ENCODE measurements at regions not wholly inside any gene's neighbourhood (a gene's known extent, or its start where the extent isn't known, plus 50 kb on each side); places are given as distances from the start of the nearest gene placed in this dataset.

DNA sequence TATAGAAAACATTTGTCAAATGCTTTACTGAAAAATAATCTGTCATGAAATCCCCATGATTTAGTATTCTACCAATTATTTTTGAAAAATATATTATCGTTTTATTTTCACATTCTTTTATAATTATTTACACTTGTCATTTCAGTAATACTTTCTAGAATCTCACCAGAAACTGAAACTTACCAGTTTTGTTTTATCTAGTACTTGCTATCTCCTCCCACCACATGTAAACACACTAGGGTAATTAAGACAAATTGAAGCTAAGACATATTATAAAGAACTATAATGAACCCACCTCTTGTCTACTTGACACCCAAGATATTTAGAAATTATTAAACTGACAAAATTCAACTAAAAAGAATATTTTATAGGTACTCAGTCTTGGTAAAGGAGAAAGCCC, 51.5 kb upstream of the GRM3 start:
- no peak for TF ChIP-seq POLR2A (IDR thresholded peaks at IDR 0.05)
- TF ChIP-seq, protein P1, sequence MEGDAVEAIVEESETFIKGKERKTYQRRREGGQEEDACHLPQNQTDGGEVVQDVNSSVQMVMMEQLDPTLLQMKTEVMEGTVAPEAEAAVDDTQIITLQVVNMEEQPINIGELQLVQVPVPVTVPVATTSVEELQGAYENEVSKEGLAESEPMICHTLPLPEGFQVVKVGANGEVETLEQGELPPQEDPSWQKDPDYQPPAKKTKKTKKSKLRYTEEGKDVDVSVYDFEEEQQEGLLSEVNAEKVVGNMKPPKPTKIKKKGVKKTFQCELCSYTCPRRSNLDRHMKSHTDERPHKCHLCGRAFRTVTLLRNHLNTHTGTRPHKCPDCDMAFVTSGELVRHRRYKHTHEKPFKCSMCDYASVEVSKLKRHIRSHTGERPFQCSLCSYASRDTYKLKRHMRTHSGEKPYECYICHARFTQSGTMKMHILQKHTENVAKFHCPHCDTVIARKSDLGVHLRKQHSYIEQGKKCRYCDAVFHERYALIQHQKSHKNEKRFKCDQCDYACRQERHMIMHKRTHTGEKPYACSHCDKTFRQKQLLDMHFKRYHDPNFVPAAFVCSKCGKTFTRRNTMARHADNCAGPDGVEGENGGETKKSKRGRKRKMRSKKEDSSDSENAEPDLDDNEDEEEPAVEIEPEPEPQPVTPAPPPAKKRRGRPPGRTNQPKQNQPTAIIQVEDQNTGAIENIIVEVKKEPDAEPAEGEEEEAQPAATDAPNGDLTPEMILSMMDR (IDR thresholded peaks at IDR 0.05), result no peak
- ATAC-seq, result no peak
- Histone ChIP-seq H3K27me3 (no peaks in the 10 kb centered on the region), H3K27ac (no peak overlapping the region), H3K4me1 (no peaks in the 10 kb centered on the region), H3K4me3 (no peak overlapping the region), H3K36me3 (no peaks in the 10 kb centered on the region), H3K9me3 (peaks cover 0 to 16% (median 0%) of the 10 kb centered on the region in 12 donors)
- intact Hi-C loops (cut with DNase I), result no loop called here
- WGBS, 4 donors, result 44 to 85% (median 67%) methylated on average over 1 of the region's 1 CpG
- no peak for DNase-seq

DNA sequence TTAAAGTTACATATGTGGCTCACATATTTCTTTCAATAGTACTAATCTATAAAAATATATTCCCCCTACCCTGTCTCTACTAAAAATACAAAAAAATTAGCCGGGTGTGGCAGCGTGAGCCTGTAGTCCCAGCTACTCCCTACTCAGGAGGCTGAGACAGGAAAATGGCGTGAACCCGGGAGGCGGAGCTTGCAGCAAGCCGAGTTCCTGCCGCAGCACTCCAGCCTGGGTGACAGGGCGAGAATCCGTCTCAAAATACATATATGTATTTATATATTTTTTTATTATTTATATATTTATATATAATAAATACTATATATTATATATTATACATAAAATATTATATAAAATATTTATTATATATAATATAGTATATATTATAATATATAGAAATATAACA, 69.7 kb upstream of the GRM3 start:
- WGBS, 4 donors, result 87 to 94% (median 91%) methylated on average over 9 of the region's 9 CpGs
- DNase-seq (no peak), ATAC-seq (no peak)
- TF ChIP-seq, protein P1 (IDR thresholded peaks at IDR 0.05), result no peak
- no peak for TF ChIP-seq POLR2A (IDR thresholded peaks at IDR 0.05)
- Histone ChIP-seq H3K4me1 (no peaks in the 10 kb centered on the region), H3K4me3 (no peak overlapping the region), H3K36me3 (no peaks in the 10 kb centered on the region), H3K27me3 (no peaks in the 10 kb centered on the region), H3K9me3 (peaks cover 0 to 7% (median 0%) of the 10 kb centered on the region in 12 donors), H3K27ac (no peak overlapping the region)
- intact Hi-C loops (cut with DNase I), result no loop called here

- H3K9me3 ChIP-seq, result no peaks in the 10 kb centered on the region
- no peaks in the 10 kb centered on the region for H3K4me1 ChIP-seq
- 66 to 75% (median 70%) methylated on average over 8 of the region's 8 CpGs for WGBS, 4 donors
- no peaks in the 10 kb centered on the region for H3K36me3 ChIP-seq
- ATAC-seq (no peak), DNase-seq (no peak)
- no peak overlapping the region for H3K27ac ChIP-seq
- TF ChIP-seq POLR2A (IDR thresholded peaks at IDR 0.05), result no peak
- TF ChIP-seq, protein P1 (IDR thresholded peaks at IDR 0.05), result no peak
- intact Hi-C loops (cut with DNase I), result no loop called here
- no peaks in the 10 kb centered on the region for H3K27me3 ChIP-seq
- no peak overlapping the region for H3K4me3 ChIP-seq
Observed at GRCh38 chr7:86558680-86559501, 84.8 kb upstream of the GRM3 start.

DNA sequence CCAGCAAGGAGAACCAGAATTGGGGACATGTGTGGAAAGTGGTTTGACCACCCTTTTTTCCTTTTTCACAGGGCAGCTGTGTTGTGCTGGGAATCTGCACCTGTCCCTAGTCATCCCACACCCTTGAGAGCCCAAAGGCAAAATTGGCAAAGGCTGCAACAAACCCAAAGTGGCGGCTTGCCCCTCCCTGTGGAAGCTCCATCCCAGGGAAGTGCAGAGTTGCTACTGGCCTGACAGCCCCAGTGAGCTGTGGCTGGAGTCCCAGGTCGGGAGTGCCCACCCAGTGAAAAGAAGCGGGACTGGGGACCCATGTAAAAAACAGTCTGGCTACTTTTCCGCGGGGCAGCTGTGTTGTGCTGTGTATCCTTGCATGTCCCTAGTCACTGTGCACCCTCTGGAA, 109.1 kb upstream of the GRM3 start:
- Histone ChIP-seq H3K4me3 (no peak overlapping the region), H3K36me3 (no peaks in the 10 kb centered on the region), H3K4me1 (no peaks in the 10 kb centered on the region), H3K27me3 (no peaks in the 10 kb centered on the region), H3K9me3 (peaks cover 0 to 17% (median 2%) of the 10 kb centered on the region in 12 donors), H3K27ac (no peak overlapping the region)
- 79 to 87% (median 82%) methylated on average over 5 of the region's 5 CpGs; no CpG with 5 or more reads in 1 of the 4 donors for WGBS, 4 donors
- DNase-seq, result no peak
- ATAC-seq, result no peak
- intact Hi-C loops (cut with DNase I), result no loop called here
- TF ChIP-seq, protein P1 (IDR thresholded peaks at IDR 0.05), result no peak
- no peak for TF ChIP-seq POLR2A (IDR thresholded peaks at IDR 0.05)

Measured in heart left ventricle (tissue), 16 donors.